ENCODE measurements at regions not wholly inside any gene's neighbourhood (a gene's known extent, or its start where the extent isn't known, plus 50 kb on each side); places are given as distances from the start of the nearest gene placed in this dataset.

GRCh38 chr6:14758421-14759081, 487.3 kb upstream of the JARID2 start:
- TF ChIP-seq CTCF (IDR thresholded peaks at IDR 0.05) (no peak), RAD21 (IDR thresholded peaks at IDR 0.05; ENCODE audit: low read length) (no peak), MXI1 (IDR thresholded peaks at IDR 0.05; ENCODE audit: low read depth, low read length) (no peak), REST (IDR thresholded peaks at IDR 0.05; ENCODE audit: low read depth, low read length) (no peak), TAF1 (IDR thresholded peaks at IDR 0.05; ENCODE audit: borderline replicate concordance, low read depth, low read length) (no peak), FOXM1 (IDR thresholded peaks at IDR 0.05; ENCODE audit: low read depth) (no peak), POLR2AphosphoS5 (IDR thresholded peaks at IDR 0.05; ENCODE audit: low read depth, low read length) (no peak), SMC3 (IDR thresholded peaks at IDR 0.05; ENCODE audit: low read depth, low read length) (no peak), USF1 (IDR thresholded peaks at IDR 0.05; ENCODE audit: borderline replicate concordance, low read depth) (no peak), MEF2A (IDR thresholded peaks at IDR 0.05; ENCODE audit: borderline replicate concordance, low read depth) (no peak)
- TF ChIP-seq, protein P1, sequence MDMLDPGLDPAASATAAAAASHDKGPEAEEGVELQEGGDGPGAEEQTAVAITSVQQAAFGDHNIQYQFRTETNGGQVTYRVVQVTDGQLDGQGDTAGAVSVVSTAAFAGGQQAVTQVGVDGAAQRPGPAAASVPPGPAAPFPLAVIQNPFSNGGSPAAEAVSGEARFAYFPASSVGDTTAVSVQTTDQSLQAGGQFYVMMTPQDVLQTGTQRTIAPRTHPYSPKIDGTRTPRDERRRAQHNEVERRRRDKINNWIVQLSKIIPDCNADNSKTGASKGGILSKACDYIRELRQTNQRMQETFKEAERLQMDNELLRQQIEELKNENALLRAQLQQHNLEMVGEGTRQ (IDR thresholded peaks at IDR 0.05; ENCODE audit: borderline replicate concordance, low read depth, low read length), result no peak

Measured in SK-N-SH (cell line).